SK-N-SH (cell line): ENCODE measurements at regions not wholly inside any gene's neighbourhood (a gene's known extent, or its start where the extent isn't known, plus 50 kb on each side); places are given as distances from the start of the nearest gene placed in this dataset.
"Not testable (repeated sequence)": the region's sequence is repeated elsewhere in the genome, so short reads cannot be mapped to it uniquely, and the experiment has no call there.

Experiments used
- CTCF ChIA-PET: fragments of 300-600, 350-600 bp; formaldehyde crosslinking; extraction: SDS; loops from one replicate; lab custom pipeline; 2021; lab: Yijun Ruan, JAX
- POLR2A ChIA-PET: fragments of 350-600 bp; sonication (Branson Sonifier 250); formaldehyde crosslinking; extraction: SDS; loops from one replicate; lab custom pipeline; 2020; ENCODE audit warnings: antibody characterized with exemption, inconsistent platforms; lab: Yijun Ruan, JAX
- DNase-seq: peaks from one replicate; pipeline ENCODE4 v3.0.0; 2012
- H2AFZ ChIP-seq: fragments of 200-600 bp; sonication (generic); 2 replicates; pipeline ENCODE4 v1.8.1; 2016; ENCODE audit warnings: antibody characterized with exemption, mild to moderate bottlenecking, low read depth
- H3F3A ChIP-seq: fragments of 200-600 bp; sonication (generic); replicated peaks from 2 replicates; pipeline ENCODE3; 2016; ENCODE audit warnings: antibody characterized with exemption, mild to moderate bottlenecking; ENCODE audit not compliant: insufficient read depth
- H3K27ac ChIP-seq, 2 experiments: fragments of 200-500 bp in 1 of 2; fragments of 200-600 bp in 1 of 2; sonication (Bioruptor generic) in 1 of 2; sonication (generic), shearing (Covaris generic) in 1 of 2; 2 replicates each; pipeline versions ENCODE4 v1.5.1 to v1.6.1; 2014 to 2016; ENCODE audit warnings: low read depth in 2 of 2, inconsistent platforms in 1 of 2, low read length in 1 of 2, mild to moderate bottlenecking in 1 of 2, mixed read lengths in 1 of 2
- H3K27me3 ChIP-seq: fragments of 200-600 bp; sonication (generic), shearing (Covaris generic); 2 replicates; pipeline ENCODE4 v1.6.1; 2016; ENCODE audit warnings: mixed run types; ENCODE audit not compliant: insufficient read depth
- H3K36me3 ChIP-seq, 2 experiments: fragments of 200-500 bp in 1 of 2; fragments of 200-600 bp in 1 of 2; sonication (Bioruptor generic) in 1 of 2; sonication (generic) in 1 of 2; replicated peaks in 1 of 2; 2 replicates each; pipeline versions ENCODE3 to v1.5.1; 2014 to 2016; ENCODE audit warnings: low read length in 1 of 2, mild to moderate bottlenecking in 1 of 2; ENCODE audit not compliant: insufficient read depth in 2 of 2, control insufficient read depth in 1 of 2
- H3K4me1 ChIP-seq, 2 experiments: fragments of 200-500 bp in 1 of 2; fragments of 200-600 bp in 1 of 2; sonication (Bioruptor generic) in 1 of 2; sonication (generic), shearing (Covaris generic) in 1 of 2; 2 replicates each; pipeline versions ENCODE4 v1.5.1 to v1.6.1; 2014 to 2016; ENCODE audit warnings: low read depth in 1 of 2, low read length in 1 of 2, mixed run types in 1 of 2; ENCODE audit not compliant: insufficient read depth in 2 of 2, control insufficient read depth in 1 of 2
- H3K4me2 ChIP-seq: fragments of 200-600 bp; sonication (generic), shearing (Covaris generic); 2 replicates; pipeline ENCODE4 v1.6.1; 2017; ENCODE audit warnings: mixed run types
- H3K4me3 ChIP-seq, 2 experiments: fragments of 200-500 bp in 1 of 2; fragments of 200-600 bp in 1 of 2; sonication (Bioruptor generic) in 1 of 2; sonication (generic), shearing (Covaris generic) in 1 of 2; 2 replicates each; pipeline versions ENCODE4 v1.5.1 to v1.8.1; 2014 to 2016; ENCODE audit warnings: low read depth in 2 of 2, inconsistent platforms in 1 of 2, low read length in 1 of 2, mild to moderate bottlenecking in 1 of 2, mixed read lengths in 1 of 2, moderate library complexity in 1 of 2
- H3K79me2 ChIP-seq: fragments of 200-600 bp; sonication (generic); 2 replicates; pipeline ENCODE4 v1.8.1; 2017; ENCODE audit warnings: mild to moderate bottlenecking; ENCODE audit not compliant: insufficient read depth
- H3K9ac ChIP-seq: fragments of 200-600 bp; sonication (generic); 2 replicates; pipeline ENCODE4 v1.6.1; 2017; ENCODE audit warnings: mixed run types
- H3K9me2 ChIP-seq: fragments of 200-600 bp; sonication (generic); 2 replicates; pipeline ENCODE4 v1.6.1; 2017; ENCODE audit warnings: mixed run types
- H3K9me3 ChIP-seq: fragments of 200-600 bp; sonication (generic); 2 replicates; pipeline ENCODE4 v1.6.1; 2017; ENCODE audit warnings: mixed run types, mild to moderate bottlenecking, moderate library complexity
- H4K20me1 ChIP-seq: fragments of 200-600 bp; sonication (generic); 2 replicates; pipeline ENCODE4 v1.6.1; 2017; ENCODE audit warnings: mild to moderate bottlenecking, mixed run types; ENCODE audit not compliant: insufficient read depth
- WGBS: methylation state at CpG from one replicate; pipeline ENCODE4 v1.1.6; 2017; ENCODE audit warnings: low lambda C conversion rate; 5-methylcytosine and 5-hydroxymethylcytosine counted together

- H3K27ac ChIP-seq, H4K20me1 ChIP-seq, H3K9me3 ChIP-seq, H3K4me1 ChIP-seq, CTCF ChIA-PET, H3F3A ChIP-seq, H3K4me3 ChIP-seq, H3K9me2 ChIP-seq, POLR2A ChIA-PET, H3K27me3 ChIP-seq, H2AFZ ChIP-seq, H3K36me3 ChIP-seq, H3K4me2 ChIP-seq, H3K79me2 ChIP-seq, DNase-seq, H3K9ac ChIP-seq: not testable (repeated sequence)
- no CpG with 5 or more reads among the region's 4 CpGs for WGBS
Measured at GRCh38 chr1:120282744-120283464, 106.6 kb upstream of the SEC22B start.

DNA sequence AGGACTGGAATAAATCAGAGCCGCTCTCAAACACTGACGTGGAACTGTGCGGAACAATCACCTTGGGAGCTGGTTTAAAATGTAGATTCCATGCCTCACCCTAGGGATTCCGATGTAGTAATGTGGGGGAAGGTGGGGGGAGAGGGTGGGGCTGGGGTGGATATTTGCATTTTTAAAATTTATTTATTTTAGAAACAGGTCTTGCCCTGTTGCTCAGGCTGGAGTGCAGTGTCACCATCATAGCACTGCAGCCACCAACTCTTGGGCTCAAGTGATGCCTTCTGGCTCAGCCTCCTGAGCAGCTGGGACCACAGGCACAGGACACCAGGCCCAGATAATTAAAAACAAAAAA is 101.9 kb upstream of the SEC22B start:
- POLR2A ChIA-PET, CTCF ChIA-PET, H3F3A ChIP-seq: not testable (repeated sequence)

DNA sequence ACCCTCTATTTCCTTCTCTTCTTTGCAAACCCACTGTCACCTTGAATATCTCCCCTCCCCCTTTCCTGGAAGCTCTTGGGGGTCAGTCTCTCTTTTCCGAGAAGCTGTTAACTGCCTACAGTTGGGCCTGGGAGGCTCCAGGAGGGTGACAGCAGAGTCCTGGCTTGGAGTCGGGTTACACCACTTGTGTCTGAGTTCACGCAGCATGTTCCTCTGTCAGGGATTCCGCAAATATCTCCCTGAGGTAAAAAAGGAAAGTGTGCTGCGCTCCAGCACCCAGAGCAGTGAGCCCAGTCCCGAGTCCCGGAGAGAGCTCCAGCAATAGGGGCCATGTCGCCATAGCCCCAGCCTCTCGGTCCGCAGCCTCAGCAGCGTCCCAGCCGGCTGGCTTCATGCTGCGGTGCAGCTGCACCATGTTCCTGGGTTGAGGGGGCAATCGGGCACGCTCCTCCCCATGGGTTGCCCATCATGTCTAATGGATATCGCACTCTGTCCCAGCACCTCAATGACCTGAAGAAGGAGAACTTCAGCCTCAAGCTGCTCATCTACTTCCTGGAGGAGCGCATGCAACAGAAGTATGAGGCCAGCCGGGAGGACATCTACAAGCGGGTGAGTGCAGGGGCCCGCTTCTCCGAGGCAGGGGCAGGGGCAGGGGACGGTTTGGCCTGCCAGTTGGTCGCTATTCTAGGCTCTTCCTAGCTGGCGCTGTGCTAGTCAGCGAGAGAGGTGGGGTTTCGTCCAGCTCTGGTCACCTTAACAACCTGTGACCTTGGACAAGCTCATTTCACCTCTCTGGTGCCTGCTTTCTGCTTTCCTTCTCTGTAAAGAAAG is 101.3 kb upstream of the SEC22B start:
- H4K20me1 ChIP-seq, H3F3A ChIP-seq, H3K27me3 ChIP-seq, H3K4me1 ChIP-seq, H2AFZ ChIP-seq, H3K4me2 ChIP-seq, H3K27ac ChIP-seq, H3K9me3 ChIP-seq, DNase-seq, H3K36me3 ChIP-seq, H3K9ac ChIP-seq, H3K79me2 ChIP-seq, CTCF ChIA-PET, H3K9me2 ChIP-seq, H3K4me3 ChIP-seq, POLR2A ChIA-PET: not testable (repeated sequence)
- no CpG with 5 or more reads among the region's 26 CpGs for WGBS

More for the DNA sequence above, 101.9 kb upstream of the SEC22B start:
- not testable (repeated sequence) for H3K36me3 ChIP-seq, H3K79me2 ChIP-seq, H2AFZ ChIP-seq, H4K20me1 ChIP-seq, H3K4me1 ChIP-seq, H3K4me2 ChIP-seq, H3K9me3 ChIP-seq, H3K9me2 ChIP-seq, H3K27ac ChIP-seq, H3K9ac ChIP-seq, DNase-seq, H3K4me3 ChIP-seq, H3K27me3 ChIP-seq
- no CpG with 5 or more reads among the region's 4 CpGs for WGBS

- DNase-seq, POLR2A ChIA-PET, H3F3A ChIP-seq, H4K20me1 ChIP-seq, H3K9ac ChIP-seq, H3K36me3 ChIP-seq, CTCF ChIA-PET, H3K79me2 ChIP-seq, H3K27me3 ChIP-seq, H3K9me3 ChIP-seq, H3K4me3 ChIP-seq, H3K27ac ChIP-seq, H3K4me2 ChIP-seq, H3K9me2 ChIP-seq, H2AFZ ChIP-seq, H3K4me1 ChIP-seq: not testable (repeated sequence)
- WGBS, result no CpG with 5 or more reads among the region's 5 CpGs
Measured at GRCh38 chr1:120276710-120277109, 100.4 kb upstream of the SEC22B start.

DNA sequence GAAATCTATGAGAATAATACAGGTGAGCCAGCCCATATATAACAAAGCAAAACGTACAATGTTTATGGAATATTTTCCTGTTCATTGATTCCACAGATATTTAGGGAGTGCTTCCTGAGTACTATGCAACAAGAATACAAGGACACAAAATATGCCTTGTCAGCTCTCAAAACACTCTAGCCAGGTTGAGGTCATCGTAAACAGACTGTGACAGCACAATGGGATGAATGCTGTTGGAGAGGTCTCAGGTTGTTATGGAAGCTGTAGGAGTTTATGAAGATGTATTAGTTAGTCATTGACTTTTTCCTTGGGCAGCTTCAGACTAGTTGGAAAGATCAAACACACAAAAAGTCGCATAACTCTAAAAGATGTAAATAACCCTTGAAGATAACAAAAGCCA is 98.1 kb upstream of the SEC22B start:
- H3K79me2 ChIP-seq, H3K4me1 ChIP-seq, H4K20me1 ChIP-seq, H3K27me3 ChIP-seq, CTCF ChIA-PET, H3F3A ChIP-seq, H3K4me2 ChIP-seq, H3K9me3 ChIP-seq, H3K4me3 ChIP-seq, DNase-seq, H3K9ac ChIP-seq, H2AFZ ChIP-seq, H3K27ac ChIP-seq, POLR2A ChIA-PET, H3K9me2 ChIP-seq, H3K36me3 ChIP-seq: not testable (repeated sequence)
- WGBS, result no CpG with 5 or more reads among the region's 3 CpGs

DNA sequence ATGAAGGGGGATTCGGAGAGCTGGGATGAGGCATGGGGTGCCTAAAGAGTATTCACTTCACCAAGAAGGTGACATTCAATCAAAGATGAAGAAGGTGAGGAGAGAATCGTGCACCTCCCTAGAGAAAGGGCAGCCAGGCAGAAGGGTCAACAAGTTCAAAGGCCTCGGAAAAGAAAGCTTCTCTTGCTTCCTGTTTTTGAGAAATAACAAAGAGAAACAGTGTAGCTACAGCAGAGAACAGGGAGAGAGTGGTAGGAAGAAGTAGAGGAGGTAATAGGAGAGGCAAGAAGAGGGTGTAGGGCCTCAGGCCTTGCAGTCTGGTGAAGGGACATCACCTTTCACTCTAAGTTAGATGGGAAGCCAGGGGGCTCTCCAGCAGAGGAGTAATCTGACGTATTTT is 97.0 kb upstream of the SEC22B start:
- H3K9me3 ChIP-seq, H3K9me2 ChIP-seq, H3K9ac ChIP-seq, H3K27me3 ChIP-seq, H3K4me1 ChIP-seq, H3F3A ChIP-seq, CTCF ChIA-PET, H2AFZ ChIP-seq, H4K20me1 ChIP-seq, H3K4me2 ChIP-seq, H3K79me2 ChIP-seq, H3K36me3 ChIP-seq, POLR2A ChIA-PET, DNase-seq, H3K4me3 ChIP-seq, H3K27ac ChIP-seq: not testable (repeated sequence)
- WGBS, result 62% methylated on average over 2 of the region's 4 CpGs
